PC-9 (cell line): ENCODE measurements at regions not wholly inside any gene's neighbourhood (a gene's known extent, or its start where the extent isn't known, plus 50 kb on each side); places are given as distances from the start of the nearest gene placed in this dataset.

Experiments
- BruUV-seq: library from RNA; stranded (reverse); fragments of 400-500 nt; replicated peaks from 2 replicates; lab custom pipeline; 2021; lab: Mats Ljungman, UMichigan
- CTCF ChIA-PET: fragments of 300-600 bp; sonication (Branson Sonifier 250); formaldehyde crosslinking; loops from one replicate; lab custom pipeline; 2022; ENCODE audit warnings: antibody characterized with exemption; lab: Charles Lee
- POLR2A ChIA-PET: fragments of 300-600 bp; sonication (Branson Sonifier 250); formaldehyde crosslinking; loops from one replicate; lab custom pipeline; 2022; ENCODE audit warnings: antibody characterized with exemption; ENCODE audit not compliant: unreplicated experiment; lab: Charles Lee
- DNase-seq, 2 experiments: peaks; one replicate each; pipeline versions ENCODE4 v3.0.0 to v3.0.0-alpha.2; 2015 to 2022; ENCODE audit warnings: mixed read lengths in 1 of 2
- H2AFZ ChIP-seq: fragments of 200-600 bp; sonication (generic); 2 replicates; pipeline ENCODE4 v1.8.1; 2017; ENCODE audit warnings: antibody characterized with exemption
- H3F3A ChIP-seq: fragments of 200-600 bp; sonication (generic); 2 replicates; pipeline ENCODE4 v1.8.1; 2017; ENCODE audit warnings: antibody characterized with exemption, mild to moderate bottlenecking, low read depth; ENCODE audit not compliant: insufficient read depth
- H3K27ac ChIP-seq: fragments of 200-600 bp; sonication (generic); 2 replicates; pipeline ENCODE4 v1.6.1; 2016; ENCODE audit warnings: mixed run types
- H3K27me3 ChIP-seq: fragments of 200-600 bp; sonication (generic); 2 replicates; pipeline ENCODE4 v1.6.1; 2016; ENCODE audit warnings: low read depth, mixed run types; ENCODE audit not compliant: insufficient read depth
- H3K36me3 ChIP-seq: fragments of 200-600 bp; sonication (generic); 2 replicates; pipeline ENCODE4 v1.6.1; 2016; ENCODE audit warnings: low read depth, mixed run types
- H3K4me1 ChIP-seq: fragments of 200-600 bp; sonication (generic); replicated peaks from 2 replicates; pipeline ENCODE4 v1.6.1; 2016; ENCODE audit warnings: mixed run types; ENCODE audit not compliant: insufficient read depth
- H3K4me2 ChIP-seq: fragments of 200-600 bp; sonication (generic); 2 replicates; pipeline ENCODE4 v1.6.1; 2017; ENCODE audit warnings: mixed run types
- H3K4me3 ChIP-seq: fragments of 200-600 bp; sonication (generic); 2 replicates; pipeline ENCODE4 v1.6.1; 2016; ENCODE audit warnings: mixed run types
- H3K79me2 ChIP-seq: fragments of 200-600 bp; sonication (generic); 2 replicates; pipeline ENCODE4 v1.6.1; 2017; ENCODE audit warnings: low read depth, mixed run types
- H3K9me2 ChIP-seq: fragments of 200-600 bp; sonication (generic); 2 replicates; pipeline ENCODE4 v1.8.1; 2017; ENCODE audit warnings: mild to moderate bottlenecking; ENCODE audit not compliant: insufficient read depth
- H3K9me3 ChIP-seq: fragments of 200-600 bp; sonication (generic); 2 replicates; pipeline ENCODE4 v1.8.1; 2016; ENCODE audit warnings: low read depth; ENCODE audit not compliant: insufficient read depth
- H4K20me1 ChIP-seq: fragments of 200-600 bp; sonication (generic); 2 replicates; pipeline ENCODE4 v1.8.1; 2017; ENCODE audit not compliant: insufficient read depth
- CTCF ChIP-seq: fragments of 200-600 bp; sonication (generic); conservative IDR thresholded peaks from 2 replicates; pipeline ENCODE4 v1.6.1; 2017; ENCODE audit warnings: mixed run types, antibody characterized with exemption, mild to moderate bottlenecking, moderate library complexity
- EZH2 ChIP-seq: fragments of 200-600 bp; sonication (generic); IDR thresholded peaks from 2 replicates; pipeline ENCODE4 v1.8.0; 2017; ENCODE audit warnings: antibody characterized with exemption, low read depth
- intact Hi-C: fragments of 100-400 bp; cut with micrococcal nuclease; formaldehyde crosslinking; loops from one replicate; pipeline ENCODE4 v1.10.0; 2022; ENCODE audit not compliant: unreplicated experiment

- BruUV-seq, result no TSS peak
- DNase-seq, result no peak
- no peaks in the 10 kb centered on the region for H3K27me3 ChIP-seq
- peaks cover 14% of the 10 kb centered on the region; the same call in 1 of the 2 replicates for H3F3A ChIP-seq
- H3K4me2 ChIP-seq, result peak overlapping the region; percentile 26; the same call in 1 of the 2 replicates
- ChIA-PET CTCF (no interaction called here), POLR2A (no interaction called here)
- no peaks in the 10 kb centered on the region for H3K79me2 ChIP-seq
- intact Hi-C loops, result no loop called here
- no peaks in the 10 kb centered on the region for H3K36me3 ChIP-seq
- no peaks in the 10 kb centered on the region for H4K20me1 ChIP-seq
- no peaks in the 10 kb centered on the region for H3K9me2 ChIP-seq
- H3K9me3 ChIP-seq, result no peaks in the 10 kb centered on the region
- no peak overlapping the region for H3K4me3 ChIP-seq
- no peak for TF ChIP-seq CTCF
- no peak for TF ChIP-seq EZH2
- H3K4me1 ChIP-seq, result peaks cover 64% of the 10 kb centered on the region
- H2AFZ ChIP-seq, result no peak overlapping the region
- no peak overlapping the region for H3K27ac ChIP-seq
These were observed 323.5 kb downstream of the UACA start for GRCh38 chr15:70439880-70440279.

- Histone ChIP-seq H3K27ac (no peak overlapping the region), H3K27me3 (no peaks in the 10 kb centered on the region), H3K4me3 (no peak overlapping the region), H3K9me2 (no peaks in the 10 kb centered on the region), H3F3A (peaks cover 14% of the 10 kb centered on the region; the same call in 1 of the 2 replicates), H2AFZ (no peak overlapping the region), H3K9me3 (no peaks in the 10 kb centered on the region), H3K79me2 (no peaks in the 10 kb centered on the region), H3K4me2 (no peak overlapping the region), H3K4me1 (peaks cover 68% of the 10 kb centered on the region), H3K36me3 (no peaks in the 10 kb centered on the region), H4K20me1 (no peaks in the 10 kb centered on the region)
- TF ChIP-seq EZH2, result no peak
- no peak for TF ChIP-seq CTCF
- DNase-seq, result no peak
- ChIA-PET POLR2A (no interaction called here), CTCF (no interaction called here)
- BruUV-seq, result no TSS peak
- intact Hi-C loops, result no loop called here
These were observed 324.0 kb downstream of the UACA start for GRCh38 chr15:70439304-70439877.

GRCh38 chr15:70438776-70439175 is 324.6 kb downstream of the UACA start:
- TF ChIP-seq EZH2, result no peak
- TF ChIP-seq CTCF, result no peak
- BruUV-seq, result no TSS peak
- POLR2A ChIA-PET, result no interaction called here
- Histone ChIP-seq H3K9me3 (no peaks in the 10 kb centered on the region), H3F3A (peaks cover 14% of the 10 kb centered on the region; the same call in 1 of the 2 replicates), H3K27me3 (no peaks in the 10 kb centered on the region), H3K4me2 (no peak overlapping the region; the same call in 1 of the 2 replicates), H3K4me1 (peaks cover 74% of the 10 kb centered on the region), H3K36me3 (no peaks in the 10 kb centered on the region), H3K27ac (no peak overlapping the region), H4K20me1 (no peaks in the 10 kb centered on the region), H3K4me3 (no peak overlapping the region), H2AFZ (no peak overlapping the region), H3K9me2 (no peaks in the 10 kb centered on the region), H3K79me2 (no peaks in the 10 kb centered on the region)
- CTCF ChIA-PET, result no interaction called here
- DNase-seq, result no peak
- intact Hi-C loops, result no loop called here
